Loucy (cell line): ENCODE measurements at regions not wholly inside any gene's neighbourhood (a gene's known extent, or its start where the extent isn't known, plus 50 kb on each side); places are given as distances from the start of the nearest gene placed in this dataset.
"Not testable (repeated sequence)": the region's sequence is repeated elsewhere in the genome, so short reads cannot be mapped to it uniquely, and the experiment has no call there.

ENCODE experiments used
- H2AFZ ChIP-seq: fragments of 200-600 bp; sonication (generic); 2 replicates; pipeline ENCODE4 v1.6.0; 2016; ENCODE audit warnings: antibody characterized with exemption, mild to moderate bottlenecking, low read length, moderate library complexity
- H3F3A ChIP-seq: fragments of 200-600 bp; 2 replicates; pipeline ENCODE4 v1.6.0; 2016; ENCODE audit warnings: antibody characterized with exemption, low read depth, mild to moderate bottlenecking
- H3K27me3 ChIP-seq: fragments of 200-600 bp; sonication (generic); 2 replicates; pipeline ENCODE4 v1.6.1; 2014; ENCODE audit warnings: low read length, mild to moderate bottlenecking; ENCODE audit not compliant: insufficient read depth, poor library complexity, severe bottlenecking
- H3K36me3 ChIP-seq: fragments of 200-600 bp; sonication (generic); 2 replicates; pipeline ENCODE4 v1.6.1; 2016; ENCODE audit warnings: low read length; ENCODE audit not compliant: insufficient read depth
- H3K4me1 ChIP-seq: fragments of 200-600 bp; sonication (generic); 2 replicates; pipeline ENCODE4 v1.5.1; 2014; ENCODE audit warnings: low read length, mild to moderate bottlenecking; ENCODE audit not compliant: insufficient read depth, poor library complexity, severe bottlenecking
- H3K4me2 ChIP-seq: fragments of 200-600 bp; sonication (generic); 2 replicates; pipeline ENCODE4 v1.6.0; 2014; ENCODE audit warnings: antibody characterized with exemption, low read length, low read depth, mild to moderate bottlenecking; ENCODE audit not compliant: poor library complexity, severe bottlenecking
- H3K4me3 ChIP-seq: fragments of 200-600 bp; sonication (generic); 2 replicates; pipeline ENCODE4 v1.5.1; 2014; ENCODE audit warnings: low read length, mild to moderate bottlenecking, mixed read lengths; ENCODE audit not compliant: poor library complexity, severe bottlenecking
- H3K79me2 ChIP-seq: fragments of 200-600 bp; sonication (generic); 2 replicates; pipeline ENCODE4 v1.6.1; 2014; ENCODE audit warnings: low read length; ENCODE audit not compliant: insufficient read depth
- H3K9ac ChIP-seq: fragments of 200-600 bp; sonication (generic); 2 replicates; pipeline ENCODE4 v1.6.0; 2014; ENCODE audit warnings: mild to moderate bottlenecking, low read depth, low read length, moderate library complexity; ENCODE audit not compliant: poor library complexity, severe bottlenecking
- H3K9me2 ChIP-seq: fragments of 200-600 bp; sonication (generic); replicated peaks from 2 replicates; pipeline ENCODE4 v1.6.1; 2016; ENCODE audit warnings: low read depth, low read length, mixed read lengths
- H3K9me3 ChIP-seq: fragments of 200-600 bp; sonication (generic); 2 replicates; pipeline ENCODE4 v1.6.1; 2014; ENCODE audit warnings: mild to moderate bottlenecking, antibody characterized with exemption, low read length, low read depth; ENCODE audit not compliant: insufficient read depth
- H4K20me1 ChIP-seq: fragments of 200-600 bp; sonication (generic); 2 replicates; pipeline ENCODE4 v1.6.0; 2014; ENCODE audit warnings: antibody characterized with exemption, low read length, mild to moderate bottlenecking; ENCODE audit not compliant: insufficient read depth, poor library complexity, severe bottlenecking
- CTCF ChIP-seq: fragments of 200-600 bp; sonication (generic); conservative IDR thresholded peaks from 2 replicates; pipeline ENCODE4 v1.5.1; 2014; ENCODE audit warnings: mild to moderate bottlenecking, antibody characterized with exemption, low read length
- EZH2phosphoT487 ChIP-seq: fragments of 200-600 bp; IDR thresholded peaks from 2 replicates; pipeline ENCODE4 v1.6.1; 2018; ENCODE audit warnings: antibody characterized with exemption, mild to moderate bottlenecking, moderate library complexity, borderline replicate concordance

GRCh38 chr7:155237297-155237696 lies 60.4 kb upstream of the INSIG1 start:
- H3K79me2 ChIP-seq = no peaks in the 10 kb centered on the region
- TF ChIP-seq CTCF (no peak), EZH2phosphoT487 (no peak)
- H2AFZ ChIP-seq = peak overlapping the region; percentile 64
- H3K9ac ChIP-seq = peak overlapping the region; percentile 43
- no peaks in the 10 kb centered on the region for H3K36me3 ChIP-seq
- no peaks in the 10 kb centered on the region for H3F3A ChIP-seq
- H3K4me2 ChIP-seq = peak overlapping the region; percentile 60
- no peaks in the 10 kb centered on the region for H3K9me2 ChIP-seq
- H3K4me3 ChIP-seq = no peak overlapping the region
- H3K27me3 ChIP-seq = no peaks in the 10 kb centered on the region
- no peaks in the 10 kb centered on the region for H3K9me3 ChIP-seq
- no peaks in the 10 kb centered on the region for H4K20me1 ChIP-seq
- peaks cover 20% of the 10 kb centered on the region for H3K4me1 ChIP-seq

GRCh38 chr7:155237730-155238129 lies 59.9 kb upstream of the INSIG1 start:
- Histone ChIP-seq H3K79me2 (no peaks in the 10 kb centered on the region), H2AFZ (peak overlapping the region; percentile 64), H3K27me3 (no peaks in the 10 kb centered on the region), H4K20me1 (no peaks in the 10 kb centered on the region), H3K4me2 (peak overlapping the region; percentile 60), H3K9ac (peak overlapping the region; percentile 43), H3K4me3 (no peak overlapping the region), H3K9me2 (no peaks in the 10 kb centered on the region), H3F3A (no peaks in the 10 kb centered on the region), H3K4me1 (peaks cover 20% of the 10 kb centered on the region), H3K9me3 (no peaks in the 10 kb centered on the region), H3K36me3 (no peaks in the 10 kb centered on the region)
- TF ChIP-seq EZH2phosphoT487 (no peak), CTCF (no peak)

DNA sequence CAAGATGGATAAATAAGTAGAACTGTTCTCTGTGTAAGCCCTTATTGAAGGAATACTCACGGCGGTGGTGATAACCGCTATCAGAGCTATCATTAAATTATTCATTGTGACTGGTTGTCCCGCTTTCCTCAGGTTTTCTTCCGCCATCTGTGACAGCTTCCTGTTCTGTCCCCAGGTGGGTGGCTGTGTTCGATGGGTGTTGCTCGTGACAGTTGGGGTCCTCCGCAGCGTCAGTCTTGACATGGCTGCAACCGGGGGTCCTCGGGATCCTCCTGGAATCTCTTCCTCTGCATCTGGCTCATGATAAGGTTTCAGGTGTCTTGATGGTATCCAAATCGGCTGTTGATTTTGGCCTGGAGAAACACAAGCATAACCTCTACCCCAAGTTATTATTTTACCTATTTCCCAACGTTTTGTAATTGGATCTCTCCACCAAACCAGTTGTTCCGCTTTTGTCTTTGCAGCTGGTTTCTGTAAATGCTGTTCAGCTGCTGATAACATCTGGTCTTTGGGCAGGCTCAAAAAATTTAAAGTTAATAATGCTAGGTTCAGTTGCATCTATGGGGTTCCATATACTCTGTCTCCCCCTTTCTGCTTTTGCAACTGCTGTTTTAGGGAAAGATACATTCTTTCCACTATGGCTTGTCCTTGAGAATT lies 58.1 kb upstream of the INSIG1 start:
- not testable (repeated sequence) for H3K9me3 ChIP-seq, H3K9ac ChIP-seq, H3K4me3 ChIP-seq, H4K20me1 ChIP-seq, H3K79me2 ChIP-seq, H3F3A ChIP-seq, H2AFZ ChIP-seq, H3K9me2 ChIP-seq, H3K27me3 ChIP-seq, H3K36me3 ChIP-seq, H3K4me2 ChIP-seq
- H3K4me1 ChIP-seq = peaks cover 20% of the 10 kb centered on the region

GRCh38 chr7:155244675-155245074 lies 53.0 kb upstream of the INSIG1 start:
- H3K9me3 ChIP-seq = no peaks in the 10 kb centered on the region
- TF ChIP-seq CTCF = no peak
- TF ChIP-seq EZH2phosphoT487 = no peak
- no peaks in the 10 kb centered on the region for H3K79me2 ChIP-seq

More at GRCh38 chr7:155244675-155245074, 53.0 kb upstream of the INSIG1 start:
- H3F3A ChIP-seq = no peaks in the 10 kb centered on the region
- no peaks in the 10 kb centered on the region for H3K4me1 ChIP-seq
- H3K9ac ChIP-seq = no peak overlapping the region
- H3K36me3 ChIP-seq = no peaks in the 10 kb centered on the region
- H4K20me1 ChIP-seq = no peaks in the 10 kb centered on the region
- no peaks in the 10 kb centered on the region for H3K27me3 ChIP-seq
- no peak overlapping the region for H3K4me2 ChIP-seq
- no peaks in the 10 kb centered on the region for H3K9me2 ChIP-seq
- no peak overlapping the region for H2AFZ ChIP-seq
- no peak overlapping the region for H3K4me3 ChIP-seq
